ENCODE measurements at regions not wholly inside any gene's neighbourhood (a gene's known extent, or its start where the extent isn't known, plus 50 kb on each side); places are given as distances from the start of the nearest gene placed in this dataset.
"Not testable (repeated sequence)": the region's sequence is repeated elsewhere in the genome, so short reads cannot be mapped to it uniquely, and the experiment has no call there.

- Mint-ChIP-seq H3K27me3 (ENCODE audit: unreplicated experiment) (peaks cover 3% of the 10 kb centered on the region), H3K4me3 (ENCODE audit: unreplicated experiment) (no peak overlapping the region), H3K27ac (ENCODE audit: unreplicated experiment) (no peak overlapping the region), H3K4me1 (ENCODE audit: unreplicated experiment) (no peaks in the 10 kb centered on the region), H3K36me3 (ENCODE audit: low read depth, unreplicated experiment) (peaks cover 7% of the 10 kb centered on the region), H3K9me3 (ENCODE audit: unreplicated experiment) (peaks cover 7% of the 10 kb centered on the region)
- no peak for DNase-seq (ENCODE audit: low spot score)
- TF ChIP-seq CTCF (IDR thresholded peaks at IDR 0.05; ENCODE audit: unreplicated experiment), result no peak
These were observed 54.4 kb upstream of the HCN1 start for GRCh38 chr5:45750574-45750973.

GRCh38 chr5:45748511-45748910, 52.3 kb upstream of the HCN1 start:
- not testable (repeated sequence) for H3K36me3 Mint-ChIP-seq (ENCODE audit: low read depth, unreplicated experiment); H3K27me3 Mint-ChIP-seq (ENCODE audit: unreplicated experiment); H3K4me1 Mint-ChIP-seq (ENCODE audit: unreplicated experiment); H3K27ac Mint-ChIP-seq (ENCODE audit: unreplicated experiment); H3K4me3 Mint-ChIP-seq (ENCODE audit: unreplicated experiment); DNase-seq (ENCODE audit: low spot score); H3K9me3 Mint-ChIP-seq (ENCODE audit: unreplicated experiment)
